HepG2 (cell line): ENCODE measurements at regions not wholly inside any gene's neighbourhood (a gene's known extent, or its start where the extent isn't known, plus 50 kb on each side); places are given as distances from the start of the nearest gene placed in this dataset.
A peak's percentile ranks its signal among the peaks of the same experiment; 100 is the strongest.

ENCODE experiments used
- ATAC-seq: fragments of 200-7000 bp; cut with Tn5 transposase; 3 replicates; pipeline ENCODE4 v1.9.1; 2020; ENCODE audit warnings: mild to moderate bottlenecking, moderate library complexity
- BruUV-seq: library from RNA; stranded (reverse); fragments of 400-500 nt; replicated peaks from 2 replicates; lab custom pipeline; 2021; lab: Mats Ljungman, UMichigan
- CTCF ChIA-PET: fragments of 300-600 bp; formaldehyde crosslinking; extraction: SDS; loops from one replicate; lab custom pipeline; 2021; ENCODE audit warnings: low total read pairs, inconsistent platforms, low intra/inter-chr PET ratio; lab: Yijun Ruan, JAX
- POLR2A ChIA-PET: fragments of 350-600 bp; sonication (Branson Sonifier 250); formaldehyde crosslinking; loops from one replicate; lab custom pipeline; 2020; ENCODE audit warnings: antibody characterized with exemption, inconsistent platforms; lab: Yijun Ruan, JAX
- DNase-seq: peaks from one replicate; pipeline ENCODE4 v3.0.0-alpha.2; 2015; ENCODE audit warnings: low spot score
- FAIRE-seq: peaks from 3 replicates; lab custom pipeline; 2011; peaks lifted over from hg19 to GRCh38; lab: Jason Lieb, UNC
- H2AFZ ChIP-seq: one replicate; pipeline ENCODE4 v1.6.1; 2011; ENCODE audit warnings: low read length, inconsistent platforms
- H3K27ac ChIP-seq: fragments of 300-600 bp; 3 replicates; pipeline ENCODE4 v1.8.0; 2011; ENCODE audit warnings: mixed run types, mild to moderate bottlenecking, mixed read lengths, low read length, inconsistent platforms; ENCODE audit not compliant: insufficient read depth; ENCODE audit errors: extremely low read length
- H3K27me3 ChIP-seq, 2 experiments: fragments of 200-600 bp in 1 of 2; 2 replicates in 1 of 2; 3 replicates in 1 of 2; pipeline versions ENCODE4 v1.6.0 to v1.8.0; 2011; ENCODE audit warnings: low read length in 2 of 2, mild to moderate bottlenecking in 2 of 2, moderate library complexity in 2 of 2, inconsistent platforms in 1 of 2; ENCODE audit not compliant: insufficient read depth in 2 of 2, control insufficient read depth in 1 of 2
- H3K36me3 ChIP-seq, 2 experiments: fragments of 200-600 bp in 1 of 2; replicated peaks in 1 of 2; 2 replicates in 1 of 2; 3 replicates in 1 of 2; pipeline versions ENCODE4 v1.5.1 to v1.8.0; 2011; ENCODE audit warnings: low read length in 2 of 2, inconsistent platforms in 1 of 2; ENCODE audit not compliant: insufficient read depth in 2 of 2, control insufficient read depth in 1 of 2
- H3K4me1 ChIP-seq: 2 replicates; pipeline ENCODE4 v1.5.1; 2012; ENCODE audit warnings: low read length, inconsistent platforms; ENCODE audit not compliant: insufficient read depth
- H3K4me2 ChIP-seq: 2 replicates; pipeline ENCODE4 v1.6.0; 2011; ENCODE audit warnings: low read depth, low read length, inconsistent platforms
- H3K4me3 ChIP-seq, 3 experiments: fragments of 200-600 bp in 1 of 3; sonication (generic), shearing (Covaris generic) in 1 of 3; replicated peaks in 1 of 3; 2 replicates each; pipeline ENCODE4 v1.5.1; 2011 to 2016; ENCODE audit warnings: low read length in 3 of 3, inconsistent platforms in 2 of 3, low read depth in 2 of 3, mild to moderate bottlenecking in 2 of 3, control low read depth in 1 of 3, mixed read lengths in 1 of 3; ENCODE audit not compliant: insufficient read depth in 1 of 3
- H3K79me2 ChIP-seq: one replicate; pipeline ENCODE4 v1.6.1; 2011; ENCODE audit warnings: low read length, inconsistent platforms; ENCODE audit not compliant: insufficient read depth
- H3K9ac ChIP-seq: 2 replicates; pipeline ENCODE4 v1.6.0; 2011; ENCODE audit warnings: mild to moderate bottlenecking, low read depth, low read length, inconsistent platforms; ENCODE audit not compliant: insufficient read depth
- H3K9me3 ChIP-seq: 2 replicates; pipeline ENCODE4 v1.5.1; 2012; ENCODE audit warnings: mild to moderate bottlenecking, low read length
- H4K20me1 ChIP-seq: 2 replicates; pipeline ENCODE4 v1.6.0; 2011; ENCODE audit warnings: inconsistent platforms, mild to moderate bottlenecking, low read length, moderate library complexity; ENCODE audit not compliant: insufficient read depth
- AGO1 ChIP-seq: fragments of 200-400 bp; formaldehyde crosslinking; IDR thresholded peaks from 2 replicates; pipeline ENCODE4 v1.6.1; 2017; ENCODE audit warnings: mild to moderate bottlenecking, low read depth, low read length, moderate library complexity; ENCODE audit not compliant: poor library complexity, severe bottlenecking
- PBX3 ChIP-seq: sonication (generic); formaldehyde crosslinking; IDR thresholded peaks from 2 replicates; pipeline ENCODE4 v1.8.1; 2023; ENCODE audit warnings: missing genetic modification reagents, inconsistent platforms, borderline replicate concordance
- PPARG ChIP-seq: conservative IDR thresholded peaks from 2 replicates; pipeline ENCODE4 v1.6.1; 2016; ENCODE audit warnings: missing biosample characterization, missing genetic modification reagents
- TFDP1 ChIP-seq: IDR thresholded peaks from 2 replicates; pipeline ENCODE4 v1.6.1; 2016; ENCODE audit warnings: missing compliant biosample characterization, missing genetic modification reagents, borderline replicate concordance
- ZMYM4 ChIP-seq: sonication (generic); formaldehyde crosslinking; IDR thresholded peaks from 2 replicates; pipeline ENCODE4 v1.8.1; 2023; ENCODE audit warnings: mild to moderate bottlenecking, missing genetic modification reagents
- ZNF12 ChIP-seq: sonication (generic); formaldehyde crosslinking; IDR thresholded peaks from 2 replicates; pipeline ENCODE4 v1.5.0; 2020; ENCODE audit warnings: missing genetic modification reagents
- ZNF329 ChIP-seq: sonication (generic); formaldehyde crosslinking; IDR thresholded peaks from 2 replicates; pipeline ENCODE4 v1.9.0; 2021; ENCODE audit warnings: low read depth, mild to moderate bottlenecking, missing genetic modification reagents
- WGBS: methylation state at CpG from one replicate; pipeline ENCODE4 v1.1.6; 2017; ENCODE audit warnings: low lambda C conversion rate; 5-methylcytosine and 5-hydroxymethylcytosine counted together
- in situ Hi-C: cut with HindIII; loops from 2 replicates; pipeline ENCODE4 v1.10.0; 2017; ENCODE audit warnings: low pct_unique_long_range_greater_than_20kb; ENCODE audit not compliant: extremely low pct_ligation_motif_present
- intact Hi-C: fragments of 100-400 bp; cut with micrococcal nuclease; formaldehyde crosslinking; loops from one replicate; pipeline ENCODE4 v1.10.0; 2022; ENCODE audit not compliant: unreplicated experiment

GRCh38 chr2:7270011-7270431 is 352.8 kb downstream of the RNF144A start:
- Histone ChIP-seq H3K36me3 (no peaks in the 10 kb centered on the region), H3K27ac (no peak overlapping the region), H3K4me1 (no peaks in the 10 kb centered on the region), H3K4me3 (no peak overlapping the region), H3K9ac (no peak overlapping the region), H3K79me2 (no peaks in the 10 kb centered on the region), H3K9me3 (no peaks in the 10 kb centered on the region), H3K27me3 (peaks cover 0 to 12% of the 10 kb centered on the region in 2 experiments; a peak in 3 of 5 replicates), H3K4me2 (no peak overlapping the region), H2AFZ (no peak overlapping the region), H4K20me1 (no peaks in the 10 kb centered on the region)
- no peak for DNase-seq
- no peak for FAIRE-seq
- CTCF ChIA-PET, result no interaction called here
- in situ Hi-C loops (no loop called here), intact Hi-C loops (no loop called here)
- 33% methylated on average over 7 of the region's 7 CpGs for WGBS
- TF ChIP-seq AGO1 (no peak), PBX3 (no peak), ZMYM4 (CRISPR knock-in tag) (no peak), ZNF329 (CRISPR knock-in tag) (no peak), TFDP1 (CRISPR knock-in tag) (no peak)
- no peak for ATAC-seq
- POLR2A ChIA-PET, result no interaction called here
- BruUV-seq, result no TSS peak

- FAIRE-seq (no peak), DNase-seq (no peak), ATAC-seq (no peak)
- Histone ChIP-seq H3K4me2 (no peak overlapping the region), H3K9ac (no peak overlapping the region), H2AFZ (no peak overlapping the region), H3K9me3 (no peaks in the 10 kb centered on the region), H3K27me3 (peaks cover 0 to 10% of the 10 kb centered on the region in 2 experiments; a peak in 3 of 5 replicates), H3K36me3 (no peaks in the 10 kb centered on the region), H3K4me1 (no peaks in the 10 kb centered on the region), H3K4me3 (no peak overlapping the region), H3K79me2 (no peaks in the 10 kb centered on the region), H4K20me1 (no peaks in the 10 kb centered on the region), H3K27ac (no peak overlapping the region)
- in situ Hi-C loops, result no loop called here
- 9% methylated on average over 3 of the region's 3 CpGs for WGBS
- CTCF ChIA-PET, result no interaction called here
- intact Hi-C loops, result no loop called here
- POLR2A ChIA-PET, result no interaction called here
- BruUV-seq, result no TSS peak
- TF ChIP-seq ZNF12 (CRISPR knock-in tag), result peak; percentile 84; the same call in 1 of the 2 replicates
- no peak for TF ChIP-seq PPARG (CRISPR knock-in tag)
Measured at GRCh38 chr2:7272210-7272609, 355.0 kb downstream of the RNF144A start.
